H9 (cell line): ENCODE measurements at regions not wholly inside any gene's neighbourhood (a gene's known extent, or its start where the extent isn't known, plus 50 kb on each side); places are given as distances from the start of the nearest gene placed in this dataset.

Experiments
- DNase-seq: peaks from one replicate; pipeline ENCODE4 v3.0.0-alpha.2; 2017
- H2AFZ ChIP-seq: one replicate; pipeline ENCODE4 v1.6.1; 2013; ENCODE audit warnings: mild to moderate bottlenecking, low read length, control low read depth, moderate library complexity
- H2AK5ac ChIP-seq: 2 replicates; pipeline ENCODE4 v1.6.1; 2013; ENCODE audit warnings: low read length, control low read depth, mixed read lengths; ENCODE audit not compliant: insufficient read length
- H2BK120ac ChIP-seq: one replicate; pipeline ENCODE4 v1.6.1; 2013; ENCODE audit warnings: low read depth, mild to moderate bottlenecking, low read length, control low read depth, inconsistent platforms; ENCODE audit not compliant: poor library complexity, severe bottlenecking
- H2BK12ac ChIP-seq: 2 replicates; pipeline ENCODE4 v1.6.1; 2013; ENCODE audit warnings: low read length, control low read depth, mixed read lengths, low read depth; ENCODE audit not compliant: insufficient read length
- H2BK15ac ChIP-seq: 2 replicates; pipeline ENCODE4 v1.6.1; 2013; ENCODE audit warnings: low read depth, low read length, control low read depth
- H2BK20ac ChIP-seq: one replicate; pipeline ENCODE4 v1.6.1; 2013; ENCODE audit warnings: low read depth, mild to moderate bottlenecking, low read length, control low read depth, inconsistent platforms; ENCODE audit not compliant: poor library complexity, severe bottlenecking
- H2BK5ac ChIP-seq: 2 replicates; pipeline ENCODE4 v1.6.1; 2013; ENCODE audit warnings: low read length, control low read depth, mixed read lengths; ENCODE audit not compliant: insufficient read length
- H3K14ac ChIP-seq: 2 replicates; pipeline ENCODE4 v1.6.1; 2013; ENCODE audit warnings: low read length, control low read depth; ENCODE audit not compliant: insufficient read depth
- H3K18ac ChIP-seq: 2 replicates; pipeline ENCODE4 v1.6.1; 2013; ENCODE audit warnings: low read depth, mild to moderate bottlenecking, mixed read lengths, low read length, control low read depth; ENCODE audit not compliant: insufficient read length
- H3K23ac ChIP-seq: 2 replicates; pipeline ENCODE4 v1.6.1; 2013; ENCODE audit warnings: low read length, control low read depth, mixed read lengths, low read depth; ENCODE audit not compliant: insufficient read length
- H3K23me2 ChIP-seq: 2 replicates; pipeline ENCODE4 v1.6.1; 2013; ENCODE audit warnings: low read depth, mild to moderate bottlenecking, mixed read lengths, low read length, control low read depth; ENCODE audit not compliant: insufficient read length, poor library complexity, severe bottlenecking
- H3K27ac ChIP-seq: 2 replicates; pipeline ENCODE4 v1.5.1; 2013; ENCODE audit warnings: low read length, control low read depth, mixed read lengths, low read depth; ENCODE audit not compliant: insufficient read length
- H3K27me3 ChIP-seq: 2 replicates; pipeline ENCODE4 v1.6.1; 2013; ENCODE audit warnings: low read length, control low read depth, inconsistent platforms; ENCODE audit not compliant: insufficient read depth
- H3K4ac ChIP-seq: 2 replicates; pipeline ENCODE4 v1.6.1; 2013; ENCODE audit warnings: low read depth, mild to moderate bottlenecking, control low read depth, inconsistent platforms, low read length, moderate library complexity
- H3K4me1 ChIP-seq: 2 replicates; pipeline ENCODE4 v1.6.1; 2013; ENCODE audit warnings: low read length, control low read depth, inconsistent platforms; ENCODE audit not compliant: insufficient read depth
- H3K4me2 ChIP-seq: 2 replicates; pipeline ENCODE4 v1.6.1; 2013; ENCODE audit warnings: low read length, control low read depth, mixed read lengths; ENCODE audit not compliant: insufficient read length, insufficient read depth
- H3K56ac ChIP-seq: 2 replicates; pipeline ENCODE4 v1.6.1; 2013; ENCODE audit warnings: low read depth, mild to moderate bottlenecking, mixed read lengths, low read length, control low read depth; ENCODE audit not compliant: insufficient read length
- H3K79me1 ChIP-seq: 2 replicates; pipeline ENCODE4 v1.6.1; 2013; ENCODE audit warnings: low read depth, mild to moderate bottlenecking, moderate library complexity, low read length, control low read depth, inconsistent platforms; ENCODE audit not compliant: insufficient read depth, poor library complexity, severe bottlenecking
- H3K79me2 ChIP-seq: 2 replicates; pipeline ENCODE4 v1.6.1; 2013; ENCODE audit warnings: low read length, control low read depth, inconsistent platforms; ENCODE audit not compliant: insufficient read depth
- H3K9ac ChIP-seq: 2 replicates; pipeline ENCODE4 v1.6.1; 2013; ENCODE audit warnings: low read length, control low read depth, mixed read lengths; ENCODE audit not compliant: insufficient read length; ENCODE audit errors: extremely low read depth
- H3K9me3 ChIP-seq: one replicate; pipeline ENCODE4 v1.6.1; 2013; ENCODE audit warnings: low read depth, low read length, inconsistent platforms; ENCODE audit not compliant: control insufficient read depth
- H3T11ph ChIP-seq: one replicate; pipeline ENCODE4 v1.6.1; 2013; ENCODE audit warnings: mild to moderate bottlenecking, low read length, control low read depth, inconsistent platforms
- H4K20me1 ChIP-seq: one replicate; pipeline ENCODE4 v1.6.1; 2013; ENCODE audit not compliant: control insufficient read depth, insufficient read length, insufficient read depth
- H4K5ac ChIP-seq: 2 replicates; pipeline ENCODE4 v1.6.1; 2013; ENCODE audit warnings: low read depth, mild to moderate bottlenecking, mixed read lengths, low read length, control low read depth; ENCODE audit not compliant: insufficient read length
- H4K8ac ChIP-seq: replicated peaks from 2 replicates; pipeline ENCODE4 v1.6.1; 2013; ENCODE audit warnings: low read length, control low read depth, mixed read lengths, low read depth; ENCODE audit not compliant: insufficient read length
- H4K91ac ChIP-seq: 2 replicates; pipeline ENCODE4 v1.6.1; 2013; ENCODE audit warnings: low read depth, mild to moderate bottlenecking, moderate library complexity, mixed read lengths, low read length, control low read depth; ENCODE audit not compliant: insufficient read length
- H3K27ac Mint-ChIP-seq, 3 experiments: 2 replicates in 2 of 3; 3 replicates in 1 of 3; pipeline ENCODE4 v1.8.0; 2020 to 2021; ENCODE audit warnings: mixed read lengths in 3 of 3, mild to moderate bottlenecking in 1 of 3, moderate library complexity in 1 of 3
- H3K27me3 Mint-ChIP-seq: 2 replicates; pipeline ENCODE4 v1.8.0; 2021; ENCODE audit warnings: low read depth, mild to moderate bottlenecking, moderate library complexity, mixed read lengths
- H3K36me3 Mint-ChIP-seq, 3 experiments: 2 replicates in 2 of 3; 3 replicates in 1 of 3; pipeline ENCODE4 v1.8.0; 2020 to 2021; ENCODE audit warnings: low read depth in 3 of 3, mixed read lengths in 3 of 3; ENCODE audit not compliant: insufficient read depth in 1 of 3
- H3K4me1 Mint-ChIP-seq, 2 experiments: 2 replicates each; pipeline ENCODE4 v1.8.0; 2020; ENCODE audit warnings: mixed read lengths in 2 of 2
- H3K4me3 Mint-ChIP-seq, 2 experiments: 2 replicates in 1 of 2; 3 replicates in 1 of 2; pipeline ENCODE4 v1.8.0; 2020 to 2021; ENCODE audit warnings: mild to moderate bottlenecking in 2 of 2, mixed read lengths in 2 of 2, moderate library complexity in 1 of 2
- H3K9me3 Mint-ChIP-seq, 2 experiments: 2 replicates in 1 of 2; 3 replicates in 1 of 2; pipeline ENCODE4 v1.8.0; 2020; ENCODE audit warnings: mild to moderate bottlenecking in 2 of 2, mixed read lengths in 2 of 2, moderate library complexity in 1 of 2
- WGBS: extraction: QIAGEN DNeasy Blood & Tissue Kit; methylation state at CpG from one replicate; pipeline ENCODE4 v1.1.7; 2013; ENCODE audit warnings: missing lambda C conversion rate, low lambda C conversion rate, mixed read lengths; ENCODE audit not compliant: insufficient read length; ENCODE audit errors: extremely low coverage; 5-methylcytosine and 5-hydroxymethylcytosine counted together
- TF ChIP-seq, protein P1 (sequence below): fragments of 200-600 bp; sonication (generic); conservative IDR thresholded peaks from 3 replicates; pipeline ENCODE4 v1.8.0; 2021; ENCODE audit warnings: antibody characterized with exemption, mild to moderate bottlenecking

DNA sequence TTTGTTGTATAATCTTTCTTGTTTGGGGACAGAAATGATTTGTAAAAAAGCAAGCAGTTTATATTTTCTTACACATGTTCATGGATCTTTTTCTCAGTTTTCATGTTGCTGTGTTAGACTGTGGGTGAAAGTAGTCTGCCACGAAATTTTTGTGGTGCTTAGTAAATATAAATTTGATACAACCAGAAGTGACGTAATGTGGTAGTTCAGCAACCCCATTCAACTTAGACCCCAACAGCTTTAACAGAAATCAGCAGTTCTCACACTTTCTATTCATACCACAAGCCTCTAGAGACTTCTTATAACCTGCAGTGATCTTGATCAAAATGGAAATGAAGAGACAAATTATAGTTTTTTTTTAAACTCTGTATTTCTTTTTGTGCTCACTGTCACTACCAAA lies 120.2 kb upstream of the IGSF10 start:
- H2BK20ac ChIP-seq: no peak overlapping the region
- no peak overlapping the region for H3T11ph ChIP-seq
- H2BK12ac ChIP-seq: no peak overlapping the region
- H2BK5ac ChIP-seq: no peak overlapping the region
- no peak overlapping the region for H4K91ac ChIP-seq
- peaks cover 0 to 4% (median 0%) of the 10 kb centered on the region in 3 experiments; a peak in 2 of 7 replicates for H3K36me3 Mint-ChIP-seq
- no peak overlapping the region for H3K4ac ChIP-seq
- no peak overlapping the region for H3K18ac ChIP-seq
- TF ChIP-seq, protein P1, sequence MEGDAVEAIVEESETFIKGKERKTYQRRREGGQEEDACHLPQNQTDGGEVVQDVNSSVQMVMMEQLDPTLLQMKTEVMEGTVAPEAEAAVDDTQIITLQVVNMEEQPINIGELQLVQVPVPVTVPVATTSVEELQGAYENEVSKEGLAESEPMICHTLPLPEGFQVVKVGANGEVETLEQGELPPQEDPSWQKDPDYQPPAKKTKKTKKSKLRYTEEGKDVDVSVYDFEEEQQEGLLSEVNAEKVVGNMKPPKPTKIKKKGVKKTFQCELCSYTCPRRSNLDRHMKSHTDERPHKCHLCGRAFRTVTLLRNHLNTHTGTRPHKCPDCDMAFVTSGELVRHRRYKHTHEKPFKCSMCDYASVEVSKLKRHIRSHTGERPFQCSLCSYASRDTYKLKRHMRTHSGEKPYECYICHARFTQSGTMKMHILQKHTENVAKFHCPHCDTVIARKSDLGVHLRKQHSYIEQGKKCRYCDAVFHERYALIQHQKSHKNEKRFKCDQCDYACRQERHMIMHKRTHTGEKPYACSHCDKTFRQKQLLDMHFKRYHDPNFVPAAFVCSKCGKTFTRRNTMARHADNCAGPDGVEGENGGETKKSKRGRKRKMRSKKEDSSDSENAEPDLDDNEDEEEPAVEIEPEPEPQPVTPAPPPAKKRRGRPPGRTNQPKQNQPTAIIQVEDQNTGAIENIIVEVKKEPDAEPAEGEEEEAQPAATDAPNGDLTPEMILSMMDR: no peak
- peaks cover 2 to 3% of the 10 kb centered on the region in 2 experiments; a peak in 2 of 5 replicates for H3K9me3 Mint-ChIP-seq
- H3K27ac ChIP-seq: no peak overlapping the region
- no peak overlapping the region for H3K23ac ChIP-seq
- no peak overlapping the region for H2AK5ac ChIP-seq
- no peak overlapping the region for H4K5ac ChIP-seq
- H3K27ac Mint-ChIP-seq: no peak overlapping the region
- H2BK15ac ChIP-seq: no peak overlapping the region
- no peak overlapping the region for H3K4me2 ChIP-seq
- no peak for DNase-seq
- no peaks in the 10 kb centered on the region for H3K27me3 ChIP-seq
- H3K79me2 ChIP-seq: no peaks in the 10 kb centered on the region
- no peak overlapping the region for H4K8ac ChIP-seq
- no peaks in the 10 kb centered on the region for H3K4me1 ChIP-seq
- H2BK120ac ChIP-seq: no peak overlapping the region
- no peak overlapping the region for H3K14ac ChIP-seq
- H4K20me1 ChIP-seq: no peaks in the 10 kb centered on the region
- WGBS: no CpG with 5 or more reads among the region's 2 CpGs
- H3K4me3 Mint-ChIP-seq: no peak overlapping the region
- H3K56ac ChIP-seq: no peak overlapping the region
- no peaks in the 10 kb centered on the region for H3K9me3 ChIP-seq
- no peak overlapping the region for H2AFZ ChIP-seq
- H3K9ac ChIP-seq: no peak overlapping the region
- no peaks in the 10 kb centered on the region for H3K79me1 ChIP-seq
- peaks cover 7 to 13% of the 10 kb centered on the region in 2 experiments; a peak in 3 of 4 replicates for H3K4me1 Mint-ChIP-seq
- no peaks in the 10 kb centered on the region for H3K23me2 ChIP-seq
- no peaks in the 10 kb centered on the region for H3K27me3 Mint-ChIP-seq
